ENCODE measurements at regions not wholly inside any gene's neighbourhood (a gene's known extent, or its start where the extent isn't known, plus 50 kb on each side); places are given as distances from the start of the nearest gene placed in this dataset.

- Histone ChIP-seq H3K27me3 (no peaks in the 10 kb centered on the region), H3K4me3 (replicated peaks in 1 of 3) (no peak overlapping the region), H3K27ac (peak overlapping the region in 2 of 3 donors; percentile 32 to 51), H3K36me3 (no peaks in the 10 kb centered on the region), H3K9me3 (no peaks in the 10 kb centered on the region), H3K4me1 (peaks cover 13 to 28% of the 10 kb centered on the region in 2 donors)
- 79 to 86% methylated on average over 8 of the region's 8 CpGs for WGBS, 2 donors
- DNase-seq, result no peak
- intact Hi-C loops (cut with DNase I), result no loop called here
- TF ChIP-seq POLR2A (IDR thresholded peaks at IDR 0.05) (no peak), CTCF (IDR thresholded peaks at IDR 0.05) (no peak)
Measured at GRCh38 chr11:95295382-95296149, 64.6 kb upstream of the SESN3 start.

GRCh38 chr11:95294701-95295100 is 63.7 kb upstream of the SESN3 start:
- no peaks in the 10 kb centered on the region for H3K9me3 ChIP-seq
- TF ChIP-seq CTCF (IDR thresholded peaks at IDR 0.05) (no peak), POLR2A (IDR thresholded peaks at IDR 0.05) (no peak)
- no peak for DNase-seq
- WGBS, 2 donors, result 92 to 100% methylated on average over 1 of the region's 1 CpG
- H3K36me3 ChIP-seq, result no peaks in the 10 kb centered on the region
- intact Hi-C loops (cut with DNase I), result no loop called here
- H3K4me3 ChIP-seq (replicated peaks in 1 of 3), result no peak overlapping the region
- peaks cover 13 to 28% of the 10 kb centered on the region in 2 donors for H3K4me1 ChIP-seq
- H3K27ac ChIP-seq, result no peak overlapping the region
- H3K27me3 ChIP-seq, result no peaks in the 10 kb centered on the region

GRCh38 chr11:95293116-95293515 is 62.1 kb upstream of the SESN3 start:
- H3K9me3 ChIP-seq, result no peaks in the 10 kb centered on the region
- no peaks in the 10 kb centered on the region for H3K27me3 ChIP-seq
- H3K36me3 ChIP-seq, result no peaks in the 10 kb centered on the region
- H3K27ac ChIP-seq, result no peak overlapping the region
- 95 to 97% methylated on average over 3 of the region's 3 CpGs for WGBS, 2 donors
- intact Hi-C loops (cut with DNase I), result no loop called here
- peaks cover 13 to 24% of the 10 kb centered on the region in 2 donors for H3K4me1 ChIP-seq
- DNase-seq, result no peak
- H3K4me3 ChIP-seq (replicated peaks in 1 of 3), result no peak overlapping the region
- TF ChIP-seq POLR2A (IDR thresholded peaks at IDR 0.05) (no peak), CTCF (IDR thresholded peaks at IDR 0.05) (no peak)

- no peaks in the 10 kb centered on the region for H3K27me3 ChIP-seq
- H3K4me1 ChIP-seq, result peaks cover 13 to 17% of the 10 kb centered on the region in 2 donors
- 76 to 90% methylated on average over 4 of the region's 4 CpGs for WGBS, 2 donors
- no peaks in the 10 kb centered on the region for H3K36me3 ChIP-seq
- H3K27ac ChIP-seq, result no peak overlapping the region
- H3K4me3 ChIP-seq (replicated peaks in 1 of 3), result no peak overlapping the region
- DNase-seq, result no peak
- TF ChIP-seq CTCF (IDR thresholded peaks at IDR 0.05), result no peak
- no peak for TF ChIP-seq POLR2A (IDR thresholded peaks at IDR 0.05)
- intact Hi-C loops (cut with DNase I), result no loop called here
- H3K9me3 ChIP-seq, result no peaks in the 10 kb centered on the region
Measured at GRCh38 chr11:95291946-95292345, 60.9 kb upstream of the SESN3 start.

- Histone ChIP-seq H3K4me1 (no peaks in the 10 kb centered on the region), H3K36me3 (no peaks in the 10 kb centered on the region), H3K4me3 (replicated peaks in 1 of 3) (no peak overlapping the region), H3K9me3 (no peaks in the 10 kb centered on the region), H3K27me3 (no peaks in the 10 kb centered on the region), H3K27ac (no peak overlapping the region)
- no peak for TF ChIP-seq CTCF (IDR thresholded peaks at IDR 0.05)
- TF ChIP-seq POLR2A (IDR thresholded peaks at IDR 0.05), result no peak
- DNase-seq, result no peak
- WGBS, 2 donors, result 96 to 97% methylated on average over 2 of the region's 2 CpGs
- intact Hi-C loops (cut with DNase I), result no loop called here
Measured at GRCh38 chr11:95289378-95290101, 58.5 kb upstream of the SESN3 start.
